MM.1S (cell line): ENCODE measurements at regions not wholly inside any gene's neighbourhood (a gene's known extent, or its start where the extent isn't known, plus 50 kb on each side); places are given as distances from the start of the nearest gene placed in this dataset.

Experiments
- DNase-seq: peaks from one replicate; pipeline ENCODE4 v3.0.0-alpha.2; 2015
- H2AFZ ChIP-seq: fragments of 300-600 bp; sonication (generic); 2 replicates; pipeline ENCODE4 v1.6.0; 2016; ENCODE audit warnings: antibody characterized with exemption, low read length
- H3F3A ChIP-seq: fragments of 300-600 bp; sonication (generic); 2 replicates; pipeline ENCODE4 v1.6.1; 2016; ENCODE audit warnings: mild to moderate bottlenecking, antibody characterized with exemption, low read length, moderate library complexity, mixed read lengths; ENCODE audit not compliant: insufficient read depth
- H3K27ac ChIP-seq: fragments of 300-600 bp; sonication (generic); 2 replicates; pipeline ENCODE4 v1.5.1; 2016; ENCODE audit warnings: mild to moderate bottlenecking, low read length
- H3K27me3 ChIP-seq: fragments of 300-600 bp; sonication (generic); replicated peaks from 2 replicates; pipeline ENCODE4 v1.6.0; 2016; ENCODE audit warnings: low read length; ENCODE audit not compliant: insufficient read depth
- H3K36me3 ChIP-seq: fragments of 300-600 bp; sonication (generic); replicated peaks from 2 replicates; pipeline ENCODE4 v1.6.1; 2016; ENCODE audit warnings: mild to moderate bottlenecking, low read length, mixed read lengths; ENCODE audit not compliant: insufficient read depth
- H3K4me1 ChIP-seq: fragments of 300-600 bp; sonication (generic); 2 replicates; pipeline ENCODE4 v1.6.1; 2016; ENCODE audit warnings: low read length, mixed read lengths
- H3K4me2 ChIP-seq: fragments of 300-600 bp; sonication (generic); 2 replicates; pipeline ENCODE4 v1.6.0; 2016; ENCODE audit warnings: low read depth, low read length
- H3K4me3 ChIP-seq: fragments of 300-600 bp; sonication (generic); 2 replicates; pipeline ENCODE4 v1.5.1; 2016; ENCODE audit warnings: low read length, mixed read lengths
- H3K79me2 ChIP-seq: fragments of 300-600 bp; sonication (generic); 2 replicates; pipeline ENCODE4 v1.6.1; 2016; ENCODE audit warnings: mixed run types, low read length, mixed read lengths
- H3K9ac ChIP-seq: fragments of 300-600 bp; sonication (generic); 2 replicates; pipeline ENCODE4 v1.6.1; 2016; ENCODE audit warnings: low read length, mixed read lengths
- H3K9me2 ChIP-seq: fragments of 300-600 bp; sonication (generic); replicated peaks from 2 replicates; pipeline ENCODE4 v1.6.1; 2016; ENCODE audit warnings: mild to moderate bottlenecking, low read length, mixed read lengths; ENCODE audit not compliant: insufficient read depth
- H3K9me3 ChIP-seq: fragments of 300-600 bp; sonication (generic); replicated peaks from 2 replicates; pipeline ENCODE4 v1.6.1; 2016; ENCODE audit warnings: mild to moderate bottlenecking, low read length, mixed read lengths; ENCODE audit not compliant: insufficient read depth
- H4K20me1 ChIP-seq: fragments of 300-600 bp; sonication (generic); 2 replicates; pipeline ENCODE4 v1.6.1; 2016; ENCODE audit warnings: mild to moderate bottlenecking, low read length, moderate library complexity, mixed read lengths; ENCODE audit not compliant: insufficient read depth
- CTCF ChIP-seq: fragments of 300-600 bp; sonication (generic); IDR thresholded peaks from 2 replicates; pipeline ENCODE4 v1.5.1; 2016; ENCODE audit warnings: antibody characterized with exemption, low read length, mixed read lengths
- EZH2 ChIP-seq: fragments of 300-600 bp; sonication (generic); optimal IDR thresholded peaks from 2 replicates; pipeline ENCODE3; 2017; ENCODE audit warnings: low read depth, mild to moderate bottlenecking, antibody characterized with exemption, low read length, mixed read lengths
- EZH2phosphoT487 ChIP-seq: fragments of 300-600 bp; sonication (generic); IDR thresholded peaks from 2 replicates; pipeline ENCODE4 v1.6.1; 2018; ENCODE audit warnings: antibody characterized with exemption, low read length

GRCh38 chr4:137375111-137375850, 157.0 kb downstream of the PCDH18 start:
- Histone ChIP-seq H3K4me2 (no peak overlapping the region), H3K4me1 (no peaks in the 10 kb centered on the region), H3K4me3 (no peak overlapping the region), H4K20me1 (no peaks in the 10 kb centered on the region), H3K27ac (no peak overlapping the region), H2AFZ (no peak overlapping the region), H3F3A (no peaks in the 10 kb centered on the region), H3K9me2 (no peaks in the 10 kb centered on the region), H3K9me3 (no peaks in the 10 kb centered on the region), H3K27me3 (no peaks in the 10 kb centered on the region), H3K36me3 (no peaks in the 10 kb centered on the region), H3K9ac (no peak overlapping the region), H3K79me2 (no peaks in the 10 kb centered on the region)
- DNase-seq: no peak
- TF ChIP-seq EZH2phosphoT487 (no peak), CTCF (no peak), EZH2 (no peak)

GRCh38 chr4:137370679-137371078, 161.6 kb downstream of the PCDH18 start:
- H3K27ac ChIP-seq: no peak overlapping the region
- no peaks in the 10 kb centered on the region for H3K79me2 ChIP-seq
- no peak overlapping the region for H3K4me2 ChIP-seq
- H3K9me3 ChIP-seq: no peaks in the 10 kb centered on the region
- H3K27me3 ChIP-seq: no peaks in the 10 kb centered on the region
- H3K4me1 ChIP-seq: no peaks in the 10 kb centered on the region
- H3K9me2 ChIP-seq: no peaks in the 10 kb centered on the region
- no peak for DNase-seq
- H3K36me3 ChIP-seq: no peaks in the 10 kb centered on the region
- no peaks in the 10 kb centered on the region for H4K20me1 ChIP-seq
- TF ChIP-seq EZH2: no peak
- no peak for TF ChIP-seq CTCF
- no peak for TF ChIP-seq EZH2phosphoT487
- H3K9ac ChIP-seq: no peak overlapping the region
- H2AFZ ChIP-seq: no peak overlapping the region
- H3F3A ChIP-seq: no peaks in the 10 kb centered on the region
- no peak overlapping the region for H3K4me3 ChIP-seq

- no peaks in the 10 kb centered on the region for H3K27me3 ChIP-seq
- no peaks in the 10 kb centered on the region for H3K9me2 ChIP-seq
- no peaks in the 10 kb centered on the region for H3K79me2 ChIP-seq
- H4K20me1 ChIP-seq: no peaks in the 10 kb centered on the region
- no peaks in the 10 kb centered on the region for H3K4me1 ChIP-seq
- H3K9ac ChIP-seq: no peak overlapping the region
- no peak overlapping the region for H3K27ac ChIP-seq
- no peak overlapping the region for H3K4me2 ChIP-seq
- no peaks in the 10 kb centered on the region for H3F3A ChIP-seq
- TF ChIP-seq EZH2phosphoT487: no peak
- no peak for TF ChIP-seq EZH2
- no peak for TF ChIP-seq CTCF
- no peak overlapping the region for H3K4me3 ChIP-seq
- DNase-seq: no peak
- no peaks in the 10 kb centered on the region for H3K36me3 ChIP-seq
- H2AFZ ChIP-seq: no peak overlapping the region
- no peaks in the 10 kb centered on the region for H3K9me3 ChIP-seq
These were observed 162.1 kb downstream of the PCDH18 start for GRCh38 chr4:137370206-137370633.
